ENCODE measurements at regions not wholly inside any gene's neighbourhood (a gene's known extent, or its start where the extent isn't known, plus 50 kb on each side); places are given as distances from the start of the nearest gene placed in this dataset.

- TF ChIP-seq ZNF318 (IDR thresholded peaks at IDR 0.05; ENCODE audit: borderline replicate concordance in 1 of 2, low read depth in 1 of 2), result no peak
- no peak for TF ChIP-seq ZNF699 (CRISPR knock-in tag; IDR thresholded peaks at IDR 0.05; ENCODE audit: insufficient replicate concordance)
- no peak for TF ChIP-seq ZNF696 (CRISPR knock-in tag; conservative IDR thresholded peaks at IDR 0.05)
- no peak for TF ChIP-seq ZNF511 (CRISPR knock-in tag; IDR thresholded peaks at IDR 0.05)
- no peak for TF ChIP-seq SIN3A (IDR thresholded peaks at IDR 0.05; ENCODE audit: borderline replicate concordance in 2 of 2, control insufficient read depth in 1 of 2, low read depth in 2 of 2, low read length in 2 of 2)
- no peak for TF ChIP-seq SMAD3 (CRISPR knock-in tag; conservative IDR thresholded peaks at IDR 0.05)
- no peak for TF ChIP-seq NR2C1 (IDR thresholded peaks at IDR 0.05)
- TF ChIP-seq NR2C1 (tag; IDR thresholded peaks at IDR 0.05), result no peak
- TF ChIP-seq PATZ1 (CRISPR knock-in tag; IDR thresholded peaks at IDR 0.05; ENCODE audit: borderline replicate concordance), result no peak
- no peak for TF ChIP-seq HNRNPL (IDR thresholded peaks at IDR 0.05; ENCODE audit: low read depth, low read length)
- no peak for TF ChIP-seq ZNF23 (CRISPR knock-in tag; IDR thresholded peaks at IDR 0.05)
- TF ChIP-seq ZNF717 (CRISPR knock-in tag; IDR thresholded peaks at IDR 0.05), result no peak
- no peak for TF ChIP-seq HMGN3 (IDR thresholded peaks at IDR 0.05; ENCODE audit: borderline replicate concordance, extremely low read depth, insufficient read length, low read depth, low read length)
- TF ChIP-seq GABPA (tag; conservative IDR thresholded peaks at IDR 0.05; ENCODE audit: low read depth), result no peak
These were observed 333.7 kb downstream of the FAT3 start (continued) for GRCh38 chr11:92558323-92558722.

Measured in K562 (cell line).